HepG2 (cell line): ENCODE measurements at regions not wholly inside any gene's neighbourhood (a gene's known extent, or its start where the extent isn't known, plus 50 kb on each side); places are given as distances from the start of the nearest gene placed in this dataset.

Experiments
- EZH2 ChIP-seq: conservative IDR thresholded peaks from 2 replicates; pipeline ENCODE4 v1.6.1; 2012; ENCODE audit warnings: mild to moderate bottlenecking, low read depth, low read length, moderate library complexity
- HNRNPH1 ChIP-seq: fragments of 200-400 bp; formaldehyde crosslinking; optimal IDR thresholded peaks from 2 replicates; pipeline ENCODE3; 2017; ENCODE audit warnings: mild to moderate bottlenecking, low read depth, low read length
- KDM4B ChIP-seq: sonication (generic); formaldehyde crosslinking; IDR thresholded peaks from 2 replicates; pipeline ENCODE4 v1.4.0; 2020; ENCODE audit warnings: missing genetic modification reagents

- TF ChIP-seq EZH2 (no peak), HNRNPH1 (no peak), KDM4B (CRISPR knock-in tag) (no peak)
These were observed 286.0 kb downstream of the ADGRL2 start for GRCh38 chr1:82086739-82087138.
